ENCODE measurements at regions not wholly inside any gene's neighbourhood (a gene's known extent, or its start where the extent isn't known, plus 50 kb on each side); places are given as distances from the start of the nearest gene placed in this dataset.

- no peak for DNase-seq (ENCODE audit: low spot score)
Measured at GRCh38 chr9:80231318-80232236, 659.8 kb downstream of the TLE4 start.

GRCh38 chr9:80223897-80224296 is 652.1 kb downstream of the TLE4 start:
- no peak for DNase-seq (ENCODE audit: low spot score)

DNA sequence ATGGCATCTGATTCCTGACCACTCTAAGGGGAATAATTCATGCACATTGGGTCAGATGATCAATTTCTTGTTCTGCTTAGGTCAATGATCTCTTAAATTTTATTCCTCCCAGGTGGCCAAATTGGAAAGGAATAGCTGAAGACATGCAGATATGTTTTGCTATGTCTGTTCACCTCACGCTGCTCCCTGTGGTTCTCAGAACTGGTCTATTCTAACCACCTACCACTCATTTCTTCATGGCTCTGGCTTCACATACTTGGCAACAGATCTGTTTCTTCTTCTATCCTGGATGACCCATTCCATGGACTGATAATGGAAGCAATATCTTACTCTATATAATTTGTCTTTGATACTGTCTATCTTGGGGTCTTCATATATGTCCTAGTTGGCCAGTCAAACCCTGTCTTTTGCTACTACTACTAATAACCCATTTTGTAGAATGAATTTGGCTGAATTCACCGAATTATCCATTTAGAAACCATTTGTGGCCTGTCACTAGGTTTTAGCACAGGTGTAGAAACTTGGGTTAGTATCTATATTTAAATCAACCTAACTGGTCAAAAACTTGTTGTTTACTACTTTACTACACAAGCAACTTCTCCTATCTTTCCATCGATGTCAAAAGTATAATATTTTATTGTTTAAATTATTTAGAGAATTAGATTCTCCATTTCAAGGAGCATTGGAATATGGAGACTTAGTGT is 650.9 kb downstream of the TLE4 start:
- DNase-seq (ENCODE audit: low spot score) = no peak

DNA sequence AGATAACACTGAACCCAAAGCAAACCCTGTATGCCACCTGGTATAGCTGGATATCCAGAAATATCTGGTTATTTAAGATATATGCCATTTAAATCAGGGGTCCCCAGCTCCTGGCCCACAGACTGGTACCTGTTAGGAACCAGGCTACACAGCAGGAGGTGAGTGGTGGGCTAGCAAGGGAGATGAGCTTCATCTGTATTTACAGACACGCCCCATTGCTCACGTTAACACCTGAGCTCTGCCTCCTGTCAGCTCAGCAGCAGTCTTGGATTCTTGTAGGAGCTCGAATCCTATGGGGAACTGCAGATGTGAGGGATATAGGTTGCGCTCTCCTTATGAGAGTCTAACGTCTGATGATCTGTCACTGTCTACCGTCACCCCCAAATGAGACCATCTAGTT is 646.6 kb downstream of the TLE4 start:
- DNase-seq (ENCODE audit: low spot score) = no peak

GRCh38 chr9:80213613-80214012 is 641.8 kb downstream of the TLE4 start:
- DNase-seq (ENCODE audit: low spot score) = no peak

GRCh38 chr9:80208696-80209095 is 636.9 kb downstream of the TLE4 start:
- no peak for DNase-seq (ENCODE audit: low spot score)

DNA sequence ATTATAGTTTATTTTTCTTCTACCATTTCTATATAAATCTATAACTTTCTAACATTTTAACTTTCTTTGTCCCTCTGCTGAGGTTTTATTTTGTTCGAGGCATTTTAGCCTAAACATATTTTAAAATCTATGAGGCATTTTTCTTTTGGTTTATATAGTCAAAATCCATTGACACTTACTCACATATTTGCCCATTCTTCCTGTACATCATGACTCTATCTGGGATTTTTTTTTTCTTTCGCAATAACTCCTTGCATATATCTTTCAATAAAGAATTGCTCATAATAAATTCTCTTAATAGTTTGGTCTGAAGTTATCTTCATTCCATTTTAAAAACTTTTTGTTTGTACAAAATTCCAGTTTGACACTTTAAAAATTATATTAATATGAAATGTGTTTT is 632.3 kb downstream of the TLE4 start:
- no peak for DNase-seq (ENCODE audit: low spot score)

- DNase-seq (ENCODE audit: low spot score) = no peak
Measured at GRCh38 chr9:80197661-80198060, 625.9 kb downstream of the TLE4 start.

DNA sequence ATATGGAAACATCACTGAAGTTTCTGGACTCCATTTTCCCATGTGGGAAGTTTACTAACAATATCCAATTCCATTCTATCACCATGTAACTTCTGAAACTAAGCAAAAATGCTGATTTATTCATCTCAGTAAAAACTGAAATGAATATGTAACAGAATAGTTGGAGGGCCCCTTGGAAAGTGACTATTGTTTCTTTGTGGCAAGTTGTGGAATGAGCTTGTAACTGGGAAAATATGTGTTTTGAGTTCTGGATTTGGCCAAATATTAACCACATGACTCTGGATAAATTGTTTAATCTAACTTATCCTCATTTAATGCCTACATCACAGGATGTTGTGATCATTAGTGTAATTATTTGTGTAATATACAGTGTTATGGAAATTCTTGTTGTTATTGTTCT is 619.3 kb downstream of the TLE4 start:
- DNase-seq (ENCODE audit: low spot score) = no peak

GRCh38 chr9:80188579-80188978 is 616.8 kb downstream of the TLE4 start:
- no peak for DNase-seq (ENCODE audit: low spot score)

DNA sequence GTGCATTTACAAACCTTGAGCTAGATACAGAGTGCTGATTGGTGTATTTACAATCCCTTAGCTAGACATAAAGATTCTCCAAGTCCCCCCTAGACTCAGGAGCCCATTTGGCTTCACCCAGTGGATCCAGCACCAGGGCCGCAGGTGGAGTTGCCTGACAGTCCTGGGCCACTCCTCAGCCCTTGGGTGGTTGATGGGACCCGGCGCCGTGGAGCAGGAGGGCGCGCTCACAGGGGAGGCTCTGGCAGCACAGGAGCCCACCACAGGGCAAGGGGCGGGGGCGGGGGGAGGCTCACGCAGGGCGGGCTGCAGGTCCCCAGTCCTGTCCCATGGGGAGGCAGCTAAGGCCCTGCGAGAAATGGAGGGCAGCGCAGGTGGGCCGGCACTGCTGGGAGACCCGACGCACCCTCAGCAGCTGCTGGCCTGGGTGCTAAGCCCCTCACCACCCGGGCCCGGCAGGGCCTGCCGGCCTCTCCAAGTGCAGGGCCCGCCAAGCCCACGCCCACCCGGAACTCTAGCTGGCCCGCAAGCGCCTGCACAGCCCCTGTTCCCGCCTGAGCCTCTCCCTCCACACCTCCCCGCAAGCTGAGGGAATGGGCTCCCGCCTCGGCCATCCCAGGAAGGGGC is 613.5 kb downstream of the TLE4 start:
- no peak for DNase-seq (ENCODE audit: low spot score)

- no peak for DNase-seq (ENCODE audit: low spot score)
Measured at GRCh38 chr9:80177949-80178480, 606.2 kb downstream of the TLE4 start.

- peak; percentile 8 for DNase-seq (ENCODE audit: low spot score)
Measured at GRCh38 chr9:80175286-80176150, 603.8 kb downstream of the TLE4 start.

GRCh38 chr9:80163889-80164288 is 592.1 kb downstream of the TLE4 start:
- DNase-seq (ENCODE audit: low spot score) = no peak

GRCh38 chr9:80158554-80159170 is 586.9 kb downstream of the TLE4 start:
- DNase-seq (ENCODE audit: low spot score) = no peak

DNA sequence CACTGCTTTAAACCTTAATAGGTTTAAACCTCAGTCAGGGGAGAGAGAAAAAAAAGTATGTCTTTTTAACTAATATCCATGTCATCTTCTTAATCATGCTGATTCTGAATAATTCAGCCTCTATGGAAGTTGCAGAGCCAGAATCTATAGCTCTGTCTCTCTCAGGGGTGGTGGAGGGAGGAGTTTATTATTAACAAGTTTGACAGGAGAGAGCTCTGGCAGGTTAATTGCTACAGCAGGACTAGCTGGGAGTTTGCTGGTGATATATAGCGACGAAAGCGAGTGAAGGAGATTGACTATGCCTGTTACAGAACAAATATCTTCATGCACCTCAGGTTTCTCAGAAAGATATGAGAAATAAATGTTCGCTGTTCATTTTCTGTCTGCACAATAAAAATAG is 586.4 kb downstream of the TLE4 start:
- no peak for DNase-seq (ENCODE audit: low spot score)

GRCh38 chr9:80157561-80157983 is 585.8 kb downstream of the TLE4 start:
- DNase-seq (ENCODE audit: low spot score) = no peak

- DNase-seq (ENCODE audit: low spot score) = no peak
Measured at GRCh38 chr9:80156756-80157472, 585.1 kb downstream of the TLE4 start.

GRCh38 chr9:80156262-80156661 is 584.5 kb downstream of the TLE4 start:
- no peak for DNase-seq (ENCODE audit: low spot score)

DNA sequence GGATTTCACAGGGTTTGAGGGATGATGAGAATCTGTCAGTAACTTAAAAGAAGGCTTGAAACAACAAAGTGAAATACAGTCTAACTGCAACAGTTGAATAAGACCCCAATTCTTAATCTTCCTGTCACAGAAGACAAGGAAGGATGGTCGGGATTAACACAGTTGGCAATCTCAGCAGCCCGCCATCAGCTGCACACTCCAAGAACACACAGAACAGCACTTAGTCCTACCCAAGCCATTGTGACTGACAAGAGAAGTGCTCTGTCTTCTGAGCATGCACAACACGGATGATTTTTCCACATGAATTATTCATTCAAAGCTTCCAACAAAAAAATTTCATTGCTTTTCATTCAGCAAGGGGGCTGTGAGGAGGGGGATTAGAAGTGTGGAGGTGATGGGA is 576.1 kb downstream of the TLE4 start:
- DNase-seq (ENCODE audit: low spot score) = no peak

DNA sequence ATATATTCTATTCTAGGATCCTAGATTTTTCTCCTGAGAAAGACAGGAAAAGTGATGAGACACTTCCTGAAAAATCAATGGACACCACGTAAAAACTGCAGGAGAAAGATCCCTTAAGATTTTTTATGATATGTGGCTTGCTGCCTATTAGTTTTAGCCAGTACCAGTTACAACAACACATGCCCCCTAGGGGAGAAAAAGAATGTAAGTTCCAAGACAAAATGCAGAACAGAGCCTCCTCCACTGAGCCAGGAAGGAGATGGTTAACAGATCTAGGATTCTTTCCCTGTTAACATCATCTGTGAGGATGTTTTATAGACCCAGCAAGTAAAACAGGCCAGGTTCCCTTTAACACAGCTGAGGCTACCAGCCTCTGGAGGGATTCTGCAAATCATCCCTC is 574.7 kb downstream of the TLE4 start:
- no peak for DNase-seq (ENCODE audit: low spot score)

Measured in Ammon's horn (tissue), 1 donor.